KMS-11 (cell line): ENCODE measurements at regions not wholly inside any gene's neighbourhood (a gene's known extent, or its start where the extent isn't known, plus 50 kb on each side); places are given as distances from the start of the nearest gene placed in this dataset.
"Not testable (repeated sequence)": the region's sequence is repeated elsewhere in the genome, so short reads cannot be mapped to it uniquely, and the experiment has no call there.

Experiments
- H2AFZ ChIP-seq: fragments of 200-600 bp; sonication (generic); 2 replicates; pipeline ENCODE4 v1.6.1; 2016; ENCODE audit warnings: antibody characterized with exemption, mixed run types, low read depth
- H3K27ac ChIP-seq: fragments of 200-600 bp; sonication (generic); 2 replicates; pipeline ENCODE4 v1.6.1; 2016; ENCODE audit warnings: mild to moderate bottlenecking, mixed run types
- H3K27me3 ChIP-seq: fragments of 200-600 bp; sonication (generic); 2 replicates; pipeline ENCODE4 v1.6.1; 2017; ENCODE audit warnings: mild to moderate bottlenecking, low read depth, mixed run types, moderate library complexity; ENCODE audit not compliant: insufficient read depth
- H3K36me3 ChIP-seq: fragments of 200-600 bp; sonication (generic); 2 replicates; pipeline ENCODE4 v1.6.1; 2017; ENCODE audit warnings: mild to moderate bottlenecking, mixed run types; ENCODE audit not compliant: insufficient read depth
- H3K4me1 ChIP-seq: fragments of 200-600 bp; sonication (generic); 2 replicates; pipeline ENCODE4 v1.6.1; 2016; ENCODE audit warnings: mild to moderate bottlenecking, low read depth, mixed run types; ENCODE audit not compliant: poor library complexity, severe bottlenecking
- H3K4me2 ChIP-seq: fragments of 200-600 bp; sonication (generic); 2 replicates; pipeline ENCODE4 v1.7.0; 2016; ENCODE audit warnings: mild to moderate bottlenecking, mixed run types
- H3K4me3 ChIP-seq: fragments of 200-600 bp; sonication (generic); IDR thresholded peaks from 2 replicates; pipeline ENCODE4 v1.6.1; 2017; ENCODE audit warnings: low read depth, low read length, mixed read lengths; ENCODE audit not compliant: insufficient read depth
- H3K79me2 ChIP-seq: fragments of 200-600 bp; sonication (generic); 2 replicates; pipeline ENCODE4 v1.6.1; 2016; ENCODE audit warnings: low read depth, mixed run types; ENCODE audit not compliant: insufficient read depth
- H3K9ac ChIP-seq: fragments of 200-600 bp; sonication (generic); 2 replicates; pipeline ENCODE4 v1.6.1; 2016; ENCODE audit warnings: mild to moderate bottlenecking, mixed run types
- H4K20me1 ChIP-seq: fragments of 200-600 bp; sonication (generic); 2 replicates; pipeline ENCODE4 v1.6.1; 2016; ENCODE audit warnings: mild to moderate bottlenecking, mixed run types; ENCODE audit not compliant: insufficient read depth
- TF ChIP-seq, protein P1 (sequence below): fragments of 200-600 bp; sonication (generic); conservative IDR thresholded peaks from 2 replicates; pipeline ENCODE4 v1.6.1; 2017; ENCODE audit warnings: low read depth, mild to moderate bottlenecking, antibody characterized with exemption, low read length, moderate library complexity, mixed read lengths

DNA sequence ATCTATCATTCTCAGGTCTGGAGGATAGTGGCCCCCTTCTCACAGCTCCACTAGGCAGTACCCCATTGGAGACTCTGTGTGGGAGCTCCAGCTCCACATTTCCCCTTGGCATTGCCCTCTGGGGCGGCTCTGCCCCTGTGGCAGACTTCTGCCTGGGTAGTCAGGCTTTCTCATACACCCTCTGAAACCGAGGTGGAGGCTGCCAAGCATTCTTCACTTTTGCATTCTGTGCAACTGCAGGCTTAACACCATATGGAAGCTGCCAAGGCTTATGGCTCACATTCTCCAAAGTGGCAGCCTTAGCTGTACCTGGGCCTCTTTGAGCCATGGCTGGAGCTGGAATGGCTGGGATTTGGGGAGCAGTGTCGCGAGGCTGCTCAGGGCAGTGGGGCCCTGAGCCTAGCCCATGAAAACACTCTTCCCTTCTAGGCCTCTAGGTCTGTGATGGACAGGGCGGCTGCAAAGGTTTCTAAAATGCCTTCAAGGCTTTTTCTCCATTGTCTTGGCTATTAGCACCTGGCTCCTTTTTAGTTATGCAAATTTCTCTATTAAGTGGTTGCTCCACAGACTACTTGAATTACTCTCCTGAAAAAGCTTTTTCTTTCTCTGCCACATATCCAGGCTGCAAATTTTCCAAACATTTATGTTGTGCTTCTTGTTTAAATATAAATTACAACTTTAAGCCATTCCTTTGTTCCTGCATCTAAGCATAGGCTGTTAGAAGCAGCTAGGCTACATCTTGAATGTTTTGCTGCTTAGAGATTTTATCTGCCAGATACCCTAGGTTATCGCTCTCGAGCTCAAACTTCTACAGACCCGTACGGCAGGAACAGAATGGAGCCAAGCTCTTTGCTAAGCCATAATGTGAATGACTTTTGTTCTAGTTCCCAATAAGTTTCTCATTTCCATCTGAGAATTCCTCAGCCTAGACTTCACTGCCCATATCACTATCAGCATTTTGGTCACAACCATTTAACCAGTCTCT is 206.5 kb downstream of the CPS1 start:
- no peak overlapping the region for H3K4me3 ChIP-seq
- no peaks in the 10 kb centered on the region for H3K27me3 ChIP-seq
- no peak overlapping the region for H2AFZ ChIP-seq
- H3K79me2 ChIP-seq: no peaks in the 10 kb centered on the region
- TF ChIP-seq, protein P1, sequence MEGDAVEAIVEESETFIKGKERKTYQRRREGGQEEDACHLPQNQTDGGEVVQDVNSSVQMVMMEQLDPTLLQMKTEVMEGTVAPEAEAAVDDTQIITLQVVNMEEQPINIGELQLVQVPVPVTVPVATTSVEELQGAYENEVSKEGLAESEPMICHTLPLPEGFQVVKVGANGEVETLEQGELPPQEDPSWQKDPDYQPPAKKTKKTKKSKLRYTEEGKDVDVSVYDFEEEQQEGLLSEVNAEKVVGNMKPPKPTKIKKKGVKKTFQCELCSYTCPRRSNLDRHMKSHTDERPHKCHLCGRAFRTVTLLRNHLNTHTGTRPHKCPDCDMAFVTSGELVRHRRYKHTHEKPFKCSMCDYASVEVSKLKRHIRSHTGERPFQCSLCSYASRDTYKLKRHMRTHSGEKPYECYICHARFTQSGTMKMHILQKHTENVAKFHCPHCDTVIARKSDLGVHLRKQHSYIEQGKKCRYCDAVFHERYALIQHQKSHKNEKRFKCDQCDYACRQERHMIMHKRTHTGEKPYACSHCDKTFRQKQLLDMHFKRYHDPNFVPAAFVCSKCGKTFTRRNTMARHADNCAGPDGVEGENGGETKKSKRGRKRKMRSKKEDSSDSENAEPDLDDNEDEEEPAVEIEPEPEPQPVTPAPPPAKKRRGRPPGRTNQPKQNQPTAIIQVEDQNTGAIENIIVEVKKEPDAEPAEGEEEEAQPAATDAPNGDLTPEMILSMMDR: no peak
- no peak overlapping the region for H3K9ac ChIP-seq
- H3K27ac ChIP-seq: no peak overlapping the region
- H3K4me1 ChIP-seq: no peaks in the 10 kb centered on the region
- H3K36me3 ChIP-seq: no peaks in the 10 kb centered on the region
- no peaks in the 10 kb centered on the region for H4K20me1 ChIP-seq
- no peak overlapping the region for H3K4me2 ChIP-seq

- no peaks in the 10 kb centered on the region for H3K36me3 ChIP-seq
- no peak overlapping the region for H3K27ac ChIP-seq
- no peak overlapping the region for H3K4me3 ChIP-seq
- H2AFZ ChIP-seq: no peak overlapping the region
- H3K79me2 ChIP-seq: no peaks in the 10 kb centered on the region
- H3K27me3 ChIP-seq: no peaks in the 10 kb centered on the region
- H4K20me1 ChIP-seq: no peaks in the 10 kb centered on the region
- TF ChIP-seq, protein P1: no peak
- H3K9ac ChIP-seq: no peak overlapping the region
- no peak overlapping the region for H3K4me2 ChIP-seq
- H3K4me1 ChIP-seq: no peaks in the 10 kb centered on the region
These were observed 212.0 kb downstream of the CPS1 start for GRCh38 chr2:210768329-210768910.

GRCh38 chr2:210776756-210777155 is 220.4 kb downstream of the CPS1 start:
- no peaks in the 10 kb centered on the region for H3K27me3 ChIP-seq
- no peaks in the 10 kb centered on the region for H3K36me3 ChIP-seq
- no peaks in the 10 kb centered on the region for H3K4me1 ChIP-seq
- H3K9ac ChIP-seq: no peak overlapping the region
- H4K20me1 ChIP-seq: no peaks in the 10 kb centered on the region
- no peak overlapping the region for H3K27ac ChIP-seq
- no peak overlapping the region for H3K4me2 ChIP-seq
- no peak overlapping the region for H2AFZ ChIP-seq
- H3K79me2 ChIP-seq: no peaks in the 10 kb centered on the region
- TF ChIP-seq, protein P1: no peak
- no peak overlapping the region for H3K4me3 ChIP-seq

DNA sequence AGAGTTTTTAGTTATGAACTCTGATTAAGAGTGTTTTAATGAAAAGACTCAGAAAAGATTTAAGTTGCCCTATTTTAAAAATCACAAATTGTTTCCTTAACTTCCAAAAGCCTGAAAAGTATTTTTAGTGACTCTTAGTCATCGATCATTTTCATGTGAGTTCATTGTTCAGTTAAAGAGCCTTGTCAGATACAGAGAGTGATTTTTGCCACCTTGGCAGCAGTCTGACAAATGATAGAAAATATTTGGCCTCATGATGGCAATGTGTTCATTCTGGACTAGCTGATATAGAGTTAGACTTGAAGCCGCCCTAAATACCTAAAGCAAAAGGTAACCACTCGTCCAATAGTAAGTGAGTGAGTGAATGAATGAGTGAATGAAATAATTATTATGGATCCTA is 225.8 kb downstream of the CPS1 start:
- no peak overlapping the region for H3K27ac ChIP-seq
- H4K20me1 ChIP-seq: no peaks in the 10 kb centered on the region
- no peak overlapping the region for H3K9ac ChIP-seq
- no peak overlapping the region for H2AFZ ChIP-seq
- H3K4me1 ChIP-seq: no peaks in the 10 kb centered on the region
- TF ChIP-seq, protein P1: no peak
- no peaks in the 10 kb centered on the region for H3K36me3 ChIP-seq
- H3K79me2 ChIP-seq: no peaks in the 10 kb centered on the region
- no peaks in the 10 kb centered on the region for H3K27me3 ChIP-seq
- no peak overlapping the region for H3K4me3 ChIP-seq
- H3K4me2 ChIP-seq: no peak overlapping the region

- H3K36me3 ChIP-seq, H2AFZ ChIP-seq, H3K4me3 ChIP-seq, H3K4me1 ChIP-seq, H3K4me2 ChIP-seq, H3K79me2 ChIP-seq, H4K20me1 ChIP-seq, H3K27me3 ChIP-seq, H3K27ac ChIP-seq, H3K9ac ChIP-seq: not testable (repeated sequence)
These were observed 231.4 kb downstream of the CPS1 start for GRCh38 chr2:210787831-210788230.
